Fibroblast of lung (primary cell): ENCODE measurements at regions not wholly inside any gene's neighbourhood (a gene's known extent, or its start where the extent isn't known, plus 50 kb on each side); places are given as distances from the start of the nearest gene placed in this dataset.

Source experiments
- DNase-seq, 2 donors: peaks; one replicate each; pipeline versions ENCODE4 v3.0.0 to v3.0.0-alpha.2; 2010; ENCODE audit warnings: low read depth in 2 of 2
- H2AFZ ChIP-seq: 2 replicates; pipeline ENCODE4 v1.5.1; 2012; ENCODE audit warnings: low read length, control low read depth, inconsistent platforms
- H3K27ac ChIP-seq: 2 replicates; pipeline ENCODE4 v1.5.1; 2011; ENCODE audit warnings: low read length, control low read depth; ENCODE audit not compliant: insufficient read depth
- H3K27me3 ChIP-seq: 2 replicates; pipeline ENCODE4 v1.5.1; 2011; ENCODE audit warnings: mild to moderate bottlenecking, low read length; ENCODE audit not compliant: control insufficient read depth, insufficient read depth
- H3K36me3 ChIP-seq: 2 replicates; pipeline ENCODE4 v1.5.1; 2011; ENCODE audit warnings: low read length; ENCODE audit not compliant: control insufficient read depth, insufficient read depth
- H3K4me1 ChIP-seq: 2 replicates; pipeline ENCODE4 v1.5.1; 2011; ENCODE audit warnings: low read length; ENCODE audit not compliant: control insufficient read depth, insufficient read depth; ENCODE audit errors: extremely low read depth
- H3K4me2 ChIP-seq: 2 replicates; pipeline ENCODE4 v1.5.1; 2011; ENCODE audit warnings: low read length, control low read depth; ENCODE audit not compliant: insufficient read depth; ENCODE audit errors: extremely low read depth
- H3K4me3 ChIP-seq, 4 experiments: fragments of 200-600 bp in 1 of 4; sonication (generic) in 1 of 4; replicated peaks in 1 of 4; 2 replicates each; pipeline ENCODE4 v1.5.1; 2011 to 2016; ENCODE audit warnings: low read length in 4 of 4, low read depth in 3 of 4, mild to moderate bottlenecking in 3 of 4, control low read depth in 2 of 4, inconsistent platforms in 1 of 4, mixed read lengths in 1 of 4; ENCODE audit not compliant: insufficient read depth in 1 of 4; ENCODE audit errors: control extremely low read depth in 1 of 4
- H3K79me2 ChIP-seq: 2 replicates; pipeline ENCODE4 v1.5.1; 2012; ENCODE audit warnings: mild to moderate bottlenecking, low read length, inconsistent platforms; ENCODE audit not compliant: control insufficient read depth, insufficient read depth
- H3K9ac ChIP-seq: 2 replicates; pipeline ENCODE4 v1.5.1; 2011; ENCODE audit warnings: mild to moderate bottlenecking, low read length, control low read depth; ENCODE audit not compliant: insufficient read depth
- H3K9me3 ChIP-seq: 2 replicates; pipeline ENCODE4 v1.5.1; 2012; ENCODE audit warnings: low read depth, low read length; ENCODE audit not compliant: control insufficient read depth, insufficient read depth
- H4K20me1 ChIP-seq: 2 replicates; pipeline ENCODE4 v1.5.1; 2011; ENCODE audit warnings: low read length; ENCODE audit not compliant: control insufficient read depth, insufficient read depth; ENCODE audit errors: extremely low read depth
- CTCF ChIP-seq, 2 donors: IDR thresholded peaks in 1 of 2; conservative IDR thresholded peaks in 1 of 2; 1 replicate in 1 of 2; 2 replicates in 1 of 2; pipeline ENCODE4 v1.5.1; 2011 to 2012; ENCODE audit warnings: low read length in 2 of 2, control low read depth in 1 of 2, inconsistent platforms in 1 of 2, low read depth in 1 of 2, mild to moderate bottlenecking in 1 of 2
- EZH2 ChIP-seq: IDR thresholded peaks from 2 replicates; pipeline ENCODE4 v1.5.1; 2012; ENCODE audit warnings: low read length, control low read depth, mild to moderate bottlenecking; ENCODE audit errors: missing control alignments

- H3K4me1 ChIP-seq, result no peaks in the 10 kb centered on the region
- H3K36me3 ChIP-seq, result no peaks in the 10 kb centered on the region
- no peak overlapping the region for H3K9ac ChIP-seq
- H2AFZ ChIP-seq, result no peak overlapping the region
- no peaks in the 10 kb centered on the region for H3K27me3 ChIP-seq
- no peaks in the 10 kb centered on the region for H3K9me3 ChIP-seq
- TF ChIP-seq EZH2 (no peak), CTCF (conservative IDR thresholded peaks at IDR 0.05 in 1 of 2, IDR thresholded peaks at IDR 0.05 in 1 of 2; ENCODE audit: low read depth in 1 of 2, low read length in 2 of 2) (no peak)
- H3K27ac ChIP-seq, result no peak overlapping the region
- no peak overlapping the region for H3K4me2 ChIP-seq
- no peak overlapping the region for H3K4me3 ChIP-seq
- H4K20me1 ChIP-seq, result no peaks in the 10 kb centered on the region
- DNase-seq, result no peak
- H3K79me2 ChIP-seq, result no peaks in the 10 kb centered on the region
Observed at GRCh38 chr3:25171897-25172296, 256.2 kb upstream of the RARB start.

- no peaks in the 10 kb centered on the region for H3K4me1 ChIP-seq
- TF ChIP-seq EZH2 (no peak), CTCF (conservative IDR thresholded peaks at IDR 0.05 in 1 of 2, IDR thresholded peaks at IDR 0.05 in 1 of 2; ENCODE audit: low read depth in 1 of 2, low read length in 2 of 2) (no peak)
- H3K79me2 ChIP-seq, result no peaks in the 10 kb centered on the region
- H3K9me3 ChIP-seq, result no peaks in the 10 kb centered on the region
- DNase-seq, result no peak
- H3K4me2 ChIP-seq, result no peak overlapping the region
- H3K4me3 ChIP-seq, result no peak overlapping the region
- H3K9ac ChIP-seq, result no peak overlapping the region
- no peak overlapping the region for H2AFZ ChIP-seq
- H3K36me3 ChIP-seq, result no peaks in the 10 kb centered on the region
- no peaks in the 10 kb centered on the region for H3K27me3 ChIP-seq
- H4K20me1 ChIP-seq, result no peaks in the 10 kb centered on the region
- no peak overlapping the region for H3K27ac ChIP-seq
Observed at GRCh38 chr3:25173606-25174005, 254.5 kb upstream of the RARB start.

- no peak overlapping the region for H3K27ac ChIP-seq
- no peaks in the 10 kb centered on the region for H3K27me3 ChIP-seq
- no peaks in the 10 kb centered on the region for H3K9me3 ChIP-seq
- no peaks in the 10 kb centered on the region for H3K36me3 ChIP-seq
- no peak overlapping the region for H2AFZ ChIP-seq
- no peak overlapping the region for H3K9ac ChIP-seq
- H3K4me1 ChIP-seq, result no peaks in the 10 kb centered on the region
- H4K20me1 ChIP-seq, result no peaks in the 10 kb centered on the region
- TF ChIP-seq EZH2 (no peak), CTCF (conservative IDR thresholded peaks at IDR 0.05 in 1 of 2, IDR thresholded peaks at IDR 0.05 in 1 of 2; ENCODE audit: low read depth in 1 of 2, low read length in 2 of 2) (no peak)
- no peak overlapping the region for H3K4me2 ChIP-seq
- H3K4me3 ChIP-seq, result no peak overlapping the region
- no peaks in the 10 kb centered on the region for H3K79me2 ChIP-seq
- DNase-seq, result no peak
Observed at GRCh38 chr3:25174251-25174650, 253.8 kb upstream of the RARB start.
